ENCODE measurements at regions not wholly inside any gene's neighbourhood (a gene's known extent, or its start where the extent isn't known, plus 50 kb on each side); places are given as distances from the start of the nearest gene placed in this dataset.

GRCh38 chr14:60355768-60356167, 106.7 kb downstream of the PPM1A start:
- TF ChIP-seq, protein P1, sequence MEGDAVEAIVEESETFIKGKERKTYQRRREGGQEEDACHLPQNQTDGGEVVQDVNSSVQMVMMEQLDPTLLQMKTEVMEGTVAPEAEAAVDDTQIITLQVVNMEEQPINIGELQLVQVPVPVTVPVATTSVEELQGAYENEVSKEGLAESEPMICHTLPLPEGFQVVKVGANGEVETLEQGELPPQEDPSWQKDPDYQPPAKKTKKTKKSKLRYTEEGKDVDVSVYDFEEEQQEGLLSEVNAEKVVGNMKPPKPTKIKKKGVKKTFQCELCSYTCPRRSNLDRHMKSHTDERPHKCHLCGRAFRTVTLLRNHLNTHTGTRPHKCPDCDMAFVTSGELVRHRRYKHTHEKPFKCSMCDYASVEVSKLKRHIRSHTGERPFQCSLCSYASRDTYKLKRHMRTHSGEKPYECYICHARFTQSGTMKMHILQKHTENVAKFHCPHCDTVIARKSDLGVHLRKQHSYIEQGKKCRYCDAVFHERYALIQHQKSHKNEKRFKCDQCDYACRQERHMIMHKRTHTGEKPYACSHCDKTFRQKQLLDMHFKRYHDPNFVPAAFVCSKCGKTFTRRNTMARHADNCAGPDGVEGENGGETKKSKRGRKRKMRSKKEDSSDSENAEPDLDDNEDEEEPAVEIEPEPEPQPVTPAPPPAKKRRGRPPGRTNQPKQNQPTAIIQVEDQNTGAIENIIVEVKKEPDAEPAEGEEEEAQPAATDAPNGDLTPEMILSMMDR (IDR thresholded peaks at IDR 0.05), result no peak
- Mint-ChIP-seq H3K4me3 (no peak overlapping the region), H3K4me1 (ENCODE audit: low read depth) (no peaks in the 10 kb centered on the region), H3K9me3 (no peaks in the 10 kb centered on the region), H3K36me3 (ENCODE audit: low read depth) (no peaks in the 10 kb centered on the region), H3K27ac (no peak overlapping the region), H3K27me3 (peaks cover 8% of the 10 kb centered on the region)
- intact Hi-C loops (cut with DNase I, micrococcal nuclease), result loop anchor here in 1 of 2 experiments (2.0 kb wide), 1 partner anchor 669 kb away; no protein-coding TSS in a partner anchor
- no peak for DNase-seq
- no peak overlapping the region for H3K4me3 ChIP-seq (ENCODE audit: low read length)
- no peaks in the 10 kb centered on the region for H3K27me3 ChIP-seq (ENCODE audit: control insufficient read depth in 1 of 2, insufficient read depth in 2 of 2, low read length in 2 of 2)
- no peak overlapping the region for H3K27ac ChIP-seq (ENCODE audit: low read depth in 1 of 2, low read length in 2 of 2)
- no peaks in the 10 kb centered on the region for H3K4me1 ChIP-seq (ENCODE audit: insufficient read depth, low read length)
- no peaks in the 10 kb centered on the region for H3K9me3 ChIP-seq (ENCODE audit: control insufficient read depth in 1 of 2, insufficient read depth in 1 of 2, low read length in 2 of 2)
- no peaks in the 10 kb centered on the region for H3K36me3 ChIP-seq (ENCODE audit: insufficient read depth, low read length)
- CTCF ChIA-PET, result no interaction called here
- POLR2A ChIA-PET, result no interaction called here
- no peak for ATAC-seq (ENCODE audit: poor library complexity)

DNA sequence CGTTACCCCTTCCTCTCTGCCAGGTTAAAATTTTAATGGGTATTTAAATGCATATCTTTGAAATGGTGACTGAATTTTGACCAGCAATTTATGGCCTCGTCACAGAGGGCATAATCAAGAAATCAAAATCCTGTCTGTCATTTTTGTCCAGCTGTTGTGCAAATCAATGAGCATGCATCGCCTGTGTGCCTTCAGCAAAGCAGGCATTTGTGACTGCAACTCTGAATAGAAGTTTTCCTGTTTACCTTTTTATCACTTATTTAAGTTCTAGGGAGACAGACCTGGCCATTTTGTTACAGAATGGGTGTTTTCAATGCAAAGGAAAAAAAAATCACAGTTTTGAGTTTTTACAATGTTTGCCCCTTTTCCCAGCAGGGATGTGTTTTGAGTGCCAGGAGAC, 107.4 kb downstream of the PPM1A start:
- Histone ChIP-seq H3K4me1 (ENCODE audit: insufficient read depth, low read length) (no peaks in the 10 kb centered on the region), H3K27me3 (ENCODE audit: control insufficient read depth in 1 of 2, insufficient read depth in 2 of 2, low read length in 2 of 2) (no peaks in the 10 kb centered on the region), H3K9me3 (ENCODE audit: control insufficient read depth in 1 of 2, insufficient read depth in 1 of 2, low read length in 2 of 2) (no peaks in the 10 kb centered on the region), H3K27ac (ENCODE audit: low read depth in 1 of 2, low read length in 2 of 2) (no peak overlapping the region), H3K36me3 (ENCODE audit: insufficient read depth, low read length) (no peaks in the 10 kb centered on the region), H3K4me3 (ENCODE audit: low read length) (no peak overlapping the region)
- intact Hi-C loops (cut with DNase I, micrococcal nuclease), result no loop called here
- TF ChIP-seq, protein P1 (IDR thresholded peaks at IDR 0.05), result no peak
- no peaks in the 10 kb centered on the region for H3K36me3 Mint-ChIP-seq (ENCODE audit: low read depth)
- H3K9me3 Mint-ChIP-seq, result no peaks in the 10 kb centered on the region
- DNase-seq, result no peak
- no peak overlapping the region for H3K27ac Mint-ChIP-seq
- H3K4me1 Mint-ChIP-seq (ENCODE audit: low read depth), result no peaks in the 10 kb centered on the region
- H3K4me3 Mint-ChIP-seq, result no peak overlapping the region
- peaks cover 10% of the 10 kb centered on the region for H3K27me3 Mint-ChIP-seq
- ATAC-seq (ENCODE audit: poor library complexity), result no peak
- ChIA-PET CTCF (no interaction called here), POLR2A (no interaction called here)

DNA sequence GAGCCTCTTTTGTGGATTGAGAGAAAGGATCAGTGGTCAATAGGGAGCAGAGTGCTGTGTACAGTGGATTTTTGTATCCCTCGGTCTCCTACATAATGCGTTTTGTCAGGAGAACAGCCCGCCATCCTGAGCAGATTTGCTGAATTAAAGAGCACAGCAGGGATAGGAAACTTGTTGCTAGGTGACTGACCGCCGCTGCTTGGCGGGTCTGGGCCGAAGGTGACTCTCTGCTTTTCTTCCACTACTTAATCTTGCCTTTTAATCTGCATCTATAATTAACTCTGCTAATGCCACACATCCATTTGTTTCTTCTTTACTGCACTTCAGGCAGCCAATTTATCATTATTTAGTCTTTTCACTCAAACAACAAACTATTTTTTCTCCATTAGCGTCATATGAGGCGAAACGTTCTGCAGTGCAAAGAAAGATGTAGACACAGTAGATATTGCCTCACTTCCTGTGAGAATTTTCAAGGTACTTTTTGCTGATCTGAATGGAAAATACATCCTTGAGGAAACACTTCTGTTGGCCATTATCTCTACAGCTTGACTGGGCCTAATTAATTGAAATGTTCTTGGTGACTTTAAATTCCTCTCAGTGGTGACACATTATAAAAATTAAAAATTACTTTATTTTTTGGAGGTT, 108.0 kb downstream of the PPM1A start:
- Histone ChIP-seq H3K27ac (ENCODE audit: low read depth in 1 of 2, low read length in 2 of 2) (no peak overlapping the region), H3K36me3 (ENCODE audit: insufficient read depth, low read length) (no peaks in the 10 kb centered on the region), H3K27me3 (ENCODE audit: control insufficient read depth in 1 of 2, insufficient read depth in 2 of 2, low read length in 2 of 2) (no peaks in the 10 kb centered on the region), H3K4me1 (ENCODE audit: insufficient read depth, low read length) (no peaks in the 10 kb centered on the region), H3K9me3 (ENCODE audit: control insufficient read depth in 1 of 2, insufficient read depth in 1 of 2, low read length in 2 of 2) (no peaks in the 10 kb centered on the region), H3K4me3 (ENCODE audit: low read length) (no peak overlapping the region)
- no peaks in the 10 kb centered on the region for H3K9me3 Mint-ChIP-seq
- no peak for DNase-seq
- peaks cover 5% of the 10 kb centered on the region for H3K27me3 Mint-ChIP-seq
- POLR2A ChIA-PET, result no interaction called here
- intact Hi-C loops (cut with DNase I, micrococcal nuclease), result no loop called here
- CTCF ChIA-PET, result no interaction called here
- H3K36me3 Mint-ChIP-seq (ENCODE audit: low read depth), result no peaks in the 10 kb centered on the region
- H3K4me3 Mint-ChIP-seq, result no peak overlapping the region
- H3K27ac Mint-ChIP-seq, result no peak overlapping the region
- no peak for ATAC-seq (ENCODE audit: poor library complexity)
- TF ChIP-seq, protein P1 (IDR thresholded peaks at IDR 0.05), result no peak
- no peaks in the 10 kb centered on the region for H3K4me1 Mint-ChIP-seq (ENCODE audit: low read depth)
